Stimulated activated naive CD8-positive, alpha-beta T cell treated with anti-CD3 and anti-CD28 coated beads, Interleukin-15, amount 100 ng/mL, for 72 hours (primary cell): ENCODE measurements at regions not wholly inside any gene's neighbourhood (a gene's known extent, or its start where the extent isn't known, plus 50 kb on each side); places are given as distances from the start of the nearest gene placed in this dataset.
"Not testable (repeated sequence)": the region's sequence is repeated elsewhere in the genome, so short reads cannot be mapped to it uniquely, and the experiment has no call there.

ENCODE experiments used
- ATAC-seq: fragments of 150-1000 bp; cut with Tn5 transposase; 2 replicates; pipeline ENCODE4 v1.10.0; 2021; ENCODE audit warnings: mild to moderate bottlenecking, moderate library complexity
- DNase-seq, 2 donors: peaks; one replicate each; pipeline ENCODE4 v3.0.0; 2021 to 2022
- H3K27ac Mint-ChIP-seq, 2 donors: one replicate each; pipeline ENCODE4 v1.8.0; 2022; ENCODE audit warnings: mild to moderate bottlenecking in 2 of 2, mixed read lengths in 2 of 2, moderate library complexity in 2 of 2
- H3K27me3 Mint-ChIP-seq: one replicate; pipeline ENCODE4 v1.8.0; 2022; ENCODE audit warnings: mixed read lengths
- H3K4me1 Mint-ChIP-seq: one replicate; pipeline ENCODE4 v1.8.0; 2022; ENCODE audit warnings: mild to moderate bottlenecking, mixed read lengths
- H3K4me3 Mint-ChIP-seq, 2 donors: one replicate each; pipeline ENCODE4 v1.8.0; 2022; ENCODE audit warnings: mild to moderate bottlenecking in 2 of 2, mixed read lengths in 2 of 2, moderate library complexity in 1 of 2
- H3K9me3 Mint-ChIP-seq, 2 donors: one replicate each; pipeline ENCODE4 v1.8.0; 2022; ENCODE audit warnings: mixed read lengths in 2 of 2

DNA sequence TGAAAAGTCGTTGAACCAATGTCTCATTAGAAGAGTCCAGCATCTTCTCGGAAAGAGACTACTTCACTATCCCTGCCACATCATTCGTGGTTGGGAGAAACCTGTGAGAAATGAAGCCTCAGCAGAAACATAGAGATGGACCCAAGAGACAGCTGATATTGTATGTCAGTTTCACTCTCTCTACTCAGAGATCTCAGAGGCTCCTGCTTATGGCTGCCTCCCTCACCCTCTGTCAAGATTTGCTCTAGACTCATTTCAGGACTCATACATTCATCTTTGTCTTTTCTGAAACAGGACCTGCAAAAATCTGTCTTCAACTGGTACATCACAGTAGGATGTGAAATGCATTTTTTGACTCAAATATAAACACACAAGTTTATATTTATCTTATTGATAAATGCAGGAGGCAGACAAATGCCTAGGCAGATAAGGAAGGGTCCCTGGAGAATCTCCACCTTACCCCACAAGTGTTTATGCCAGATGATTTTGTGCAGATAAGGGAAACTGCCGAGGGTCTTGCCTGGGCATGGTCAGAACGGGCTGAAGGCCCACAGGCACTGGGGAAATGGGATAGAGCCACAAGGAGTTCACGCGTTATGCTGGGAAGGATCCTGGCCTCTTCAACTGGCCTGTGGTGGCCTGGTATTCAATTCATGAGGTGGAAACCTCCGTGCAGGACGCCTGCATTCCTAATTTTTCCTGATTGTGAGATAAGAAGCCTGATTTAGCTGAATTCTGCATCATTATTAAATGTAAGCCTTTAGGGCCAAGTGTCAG is 1834.0 kb upstream of the PCDH20 start:
- no peaks in the 10 kb centered on the region for H3K4me1 Mint-ChIP-seq
- H3K27me3 Mint-ChIP-seq, result no peaks in the 10 kb centered on the region
- no peak for DNase-seq
- no peak for ATAC-seq
- H3K9me3 Mint-ChIP-seq, result peaks cover 0 to under 1% of the 10 kb centered on the region in 2 donors
- no peak overlapping the region for H3K4me3 Mint-ChIP-seq
- no peak overlapping the region for H3K27ac Mint-ChIP-seq

DNA sequence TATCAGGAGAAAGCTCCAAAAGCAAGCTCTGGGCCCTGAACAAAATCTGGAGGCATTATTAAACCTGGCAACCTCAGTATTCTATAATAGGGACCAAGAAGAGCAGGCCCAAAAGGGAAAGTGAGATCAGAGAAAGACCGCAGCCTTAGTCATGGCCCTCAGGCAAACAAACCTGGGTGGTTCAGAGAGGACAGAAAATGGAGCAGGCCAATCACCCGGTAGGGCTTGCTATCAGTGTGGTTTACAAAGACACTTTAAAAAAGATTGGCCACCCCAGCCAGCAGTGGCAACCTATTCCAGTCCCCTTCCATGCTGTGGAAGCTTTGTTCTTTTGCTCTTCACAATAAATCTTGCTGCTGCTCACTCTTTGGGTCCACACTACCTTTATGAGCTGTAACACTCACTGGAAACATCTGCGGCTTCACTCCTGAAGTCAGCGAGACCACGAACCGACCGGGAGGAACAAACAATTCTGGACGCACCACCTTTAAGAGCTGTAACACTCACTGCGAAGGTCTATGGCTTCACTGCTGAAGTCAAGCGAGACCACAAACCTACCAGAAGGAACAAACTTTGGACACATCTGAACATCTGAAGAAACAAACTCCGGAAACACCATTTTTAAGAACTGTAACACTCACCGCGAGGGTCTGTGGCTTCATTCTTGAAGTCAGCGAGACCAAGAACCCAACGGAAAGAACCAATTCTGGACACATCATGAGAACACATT is 1821.2 kb upstream of the PCDH20 start:
- H3K4me3 Mint-ChIP-seq, H3K27ac Mint-ChIP-seq, H3K27me3 Mint-ChIP-seq, ATAC-seq, DNase-seq, H3K4me1 Mint-ChIP-seq: not testable (repeated sequence)
- peaks cover 7 to 18% of the 10 kb centered on the region in 2 donors for H3K9me3 Mint-ChIP-seq

DNA sequence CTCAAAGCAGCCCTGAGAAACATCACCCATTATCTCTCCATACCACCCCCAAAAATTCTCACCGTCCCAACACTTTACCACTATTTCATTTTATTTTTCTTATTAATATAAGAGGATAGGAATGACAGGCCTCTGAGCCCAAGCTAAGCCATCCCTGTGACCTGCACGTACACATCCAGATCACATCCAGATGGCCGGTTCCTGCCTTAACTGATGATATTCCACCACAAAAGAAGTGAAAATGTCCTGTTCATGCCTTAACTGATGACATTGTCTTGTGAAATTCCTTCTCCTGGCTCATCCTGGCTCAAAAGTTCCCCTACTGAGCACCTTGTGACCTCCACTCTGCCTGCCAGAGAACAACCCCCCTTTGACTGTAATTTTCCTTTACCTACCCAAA is 1802.9 kb upstream of the PCDH20 start:
- H3K27me3 Mint-ChIP-seq, ATAC-seq, H3K4me3 Mint-ChIP-seq, H3K27ac Mint-ChIP-seq, DNase-seq, H3K4me1 Mint-ChIP-seq: not testable (repeated sequence)
- H3K9me3 Mint-ChIP-seq, result peaks cover 15 to 41% of the 10 kb centered on the region in 2 donors

DNA sequence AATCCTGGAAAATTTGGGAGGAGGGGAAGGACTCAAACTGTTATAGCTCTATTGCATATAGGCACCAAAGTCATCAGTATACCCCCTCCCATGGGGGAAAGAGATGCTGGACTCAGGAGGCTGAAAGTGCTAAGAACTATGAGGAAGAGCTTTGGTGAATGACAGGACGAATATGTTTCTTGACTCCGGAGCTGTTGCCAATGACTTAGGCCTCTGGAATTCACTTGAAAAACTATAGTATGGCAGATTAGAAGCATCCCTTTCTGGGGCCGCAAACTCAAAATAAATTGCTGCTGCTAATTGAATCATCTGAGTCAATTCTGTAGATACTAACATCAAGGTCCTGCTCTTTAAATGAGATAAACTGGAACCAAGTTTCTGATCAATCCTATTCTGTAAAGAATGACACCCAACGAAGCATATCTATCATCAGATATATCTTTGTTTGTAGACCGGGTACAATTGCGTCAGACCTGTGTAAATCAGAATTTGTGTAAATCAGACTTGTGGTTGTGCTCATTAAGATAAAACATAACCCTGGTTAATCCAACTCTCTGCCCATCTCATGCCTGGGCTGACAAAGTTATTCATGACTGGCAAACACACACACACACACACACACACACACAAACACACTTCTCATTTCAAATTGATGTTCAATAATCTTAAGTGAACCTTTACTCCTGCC is 1793.8 kb upstream of the PCDH20 start:
- Mint-ChIP-seq H3K27ac (no peak overlapping the region), H3K4me3 (no peak overlapping the region), H3K9me3 (peaks cover 5 to 15% of the 10 kb centered on the region in 2 donors), H3K4me1 (no peaks in the 10 kb centered on the region), H3K27me3 (no peaks in the 10 kb centered on the region)
- DNase-seq, result no peak
- no peak for ATAC-seq

DNA sequence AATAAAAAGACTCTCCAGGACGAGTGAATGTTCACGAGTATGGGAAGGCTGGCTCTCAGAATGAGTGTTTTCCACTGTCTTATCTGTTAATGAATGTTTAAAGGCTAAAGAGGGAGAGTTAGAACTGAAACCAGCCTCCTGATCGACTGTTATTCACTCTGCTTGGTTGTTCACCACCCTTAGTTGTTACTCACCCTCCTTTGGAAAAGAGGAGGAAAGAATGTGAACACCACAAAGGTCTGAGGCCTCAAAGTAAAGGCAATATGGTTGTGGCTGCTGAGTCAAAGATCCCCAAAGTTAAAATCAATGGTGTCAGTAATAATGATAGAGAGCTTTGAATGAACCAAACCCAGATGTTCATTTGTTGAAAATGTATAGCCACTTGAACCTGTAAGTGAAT is 1793.2 kb upstream of the PCDH20 start:
- H3K27me3 Mint-ChIP-seq, result no peaks in the 10 kb centered on the region
- no peak for DNase-seq
- no peak overlapping the region for H3K27ac Mint-ChIP-seq
- ATAC-seq, result no peak
- H3K4me3 Mint-ChIP-seq, result no peak overlapping the region
- H3K9me3 Mint-ChIP-seq, result peaks cover 4 to 8% of the 10 kb centered on the region in 2 donors
- no peaks in the 10 kb centered on the region for H3K4me1 Mint-ChIP-seq

DNA sequence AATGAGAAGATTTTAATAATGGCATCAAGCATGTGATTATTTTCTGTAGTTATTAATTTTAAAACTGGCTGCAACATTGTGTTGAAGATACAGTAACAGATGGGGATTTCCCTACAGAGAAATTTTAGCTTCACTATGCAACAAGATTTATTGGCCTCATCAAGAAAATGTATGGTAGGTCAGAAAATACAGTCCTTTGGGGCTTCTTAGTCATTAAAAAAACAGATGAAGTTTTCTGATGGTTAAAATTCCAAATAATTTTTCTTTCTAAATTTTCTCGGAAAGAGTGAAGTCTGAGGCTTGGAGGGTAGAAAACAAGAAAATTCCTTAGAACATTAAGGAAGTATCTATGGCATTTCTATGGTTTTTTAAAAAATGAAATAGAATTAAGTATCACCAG is 1790.8 kb upstream of the PCDH20 start:
- DNase-seq (no peak), ATAC-seq (no peak)
- no peak overlapping the region for H3K4me3 Mint-ChIP-seq
- H3K9me3 Mint-ChIP-seq, result peaks cover 0 to 4% of the 10 kb centered on the region in 2 donors
- H3K27ac Mint-ChIP-seq, result no peak overlapping the region
- H3K27me3 Mint-ChIP-seq, result no peaks in the 10 kb centered on the region
- no peaks in the 10 kb centered on the region for H3K4me1 Mint-ChIP-seq

DNA sequence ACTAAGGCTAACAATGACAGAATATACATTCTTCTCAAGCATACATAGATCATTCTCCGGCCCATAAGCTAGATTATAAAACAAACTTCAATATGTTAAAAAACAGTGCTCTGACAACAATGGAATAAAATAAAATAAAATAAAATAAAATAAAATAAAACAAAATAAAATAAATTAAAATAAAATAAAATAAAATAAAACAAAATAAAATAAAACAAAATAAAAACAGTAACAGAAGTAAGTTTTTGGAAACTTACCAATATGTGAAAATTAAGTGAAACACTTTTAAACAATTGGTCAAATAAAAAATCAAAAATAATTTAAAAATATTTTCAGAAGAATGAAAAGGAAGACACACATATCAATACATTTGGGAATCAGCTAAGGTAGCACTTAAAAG is 1785.8 kb upstream of the PCDH20 start:
- DNase-seq, result no peak
- Mint-ChIP-seq H3K27ac (no peak overlapping the region), H3K27me3 (no peaks in the 10 kb centered on the region), H3K4me3 (no peak overlapping the region), H3K9me3 (no peaks in the 10 kb centered on the region), H3K4me1 (no peaks in the 10 kb centered on the region)
- no peak for ATAC-seq

DNA sequence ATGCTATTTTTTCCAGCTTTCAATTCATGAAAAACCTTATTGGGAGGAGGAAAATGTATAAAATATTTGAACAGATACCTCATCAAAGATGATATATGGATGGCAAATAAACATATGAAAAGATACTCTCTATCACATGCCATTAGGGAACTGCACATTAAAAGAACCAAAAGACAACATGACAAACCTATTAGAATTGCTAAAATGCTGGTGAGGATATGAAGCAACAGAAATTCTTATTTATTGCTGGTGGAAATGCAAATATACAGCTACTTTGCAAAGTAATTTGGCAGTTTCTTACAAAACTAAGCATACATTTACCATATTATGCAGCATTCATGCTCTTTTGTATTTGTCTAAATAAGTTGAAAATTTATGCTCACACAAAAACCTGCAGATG is 1783.9 kb upstream of the PCDH20 start:
- H3K27ac Mint-ChIP-seq, result no peak overlapping the region
- DNase-seq, result no peak
- no peaks in the 10 kb centered on the region for H3K9me3 Mint-ChIP-seq
- no peak for ATAC-seq
- no peaks in the 10 kb centered on the region for H3K27me3 Mint-ChIP-seq
- H3K4me3 Mint-ChIP-seq, result no peak overlapping the region
- H3K4me1 Mint-ChIP-seq, result no peaks in the 10 kb centered on the region

DNA sequence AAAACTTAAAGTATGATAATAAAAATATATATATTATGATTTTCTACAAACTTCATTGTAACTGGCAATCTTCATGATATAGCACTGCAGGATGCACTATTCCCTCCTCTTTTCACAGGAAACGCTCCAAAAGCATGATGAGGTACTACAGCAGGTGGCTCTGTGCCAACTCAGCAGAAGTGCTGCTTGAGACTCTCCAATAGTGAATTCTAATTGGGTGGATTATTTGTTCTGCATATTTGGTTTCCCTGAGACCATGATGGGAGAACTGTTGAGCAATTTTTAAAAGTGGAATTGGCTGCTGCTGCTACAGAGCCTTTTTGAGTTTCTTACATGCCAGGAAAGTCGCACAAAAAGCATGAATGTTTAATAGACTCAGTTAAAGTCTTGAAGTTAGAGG is 1782.4 kb upstream of the PCDH20 start:
- H3K4me1 Mint-ChIP-seq, result no peaks in the 10 kb centered on the region
- H3K4me3 Mint-ChIP-seq, result no peak overlapping the region
- no peak for ATAC-seq

DNA sequence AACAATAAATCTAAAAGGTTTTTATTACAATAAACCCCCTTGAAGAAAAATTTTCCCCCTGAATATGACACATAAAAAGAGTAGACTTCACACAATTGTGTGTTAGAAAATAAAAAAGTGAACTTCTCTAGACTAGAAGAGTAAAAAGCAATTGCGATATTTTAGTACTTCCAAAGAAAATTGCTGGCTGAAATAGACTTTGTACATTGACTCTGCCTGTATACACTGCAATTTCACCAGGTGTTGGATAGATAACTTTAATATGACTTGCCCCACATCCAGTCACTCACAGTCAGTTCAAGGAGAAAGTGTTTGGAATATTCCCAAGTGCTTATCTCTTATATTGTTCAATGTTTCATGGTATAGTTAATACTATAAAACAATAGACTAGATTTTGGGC is 1780.1 kb upstream of the PCDH20 start:
- H3K27me3 Mint-ChIP-seq, result no peaks in the 10 kb centered on the region
- H3K9me3 Mint-ChIP-seq, result peaks cover 0 to 3% of the 10 kb centered on the region in 2 donors
- H3K4me3 Mint-ChIP-seq, result no peak overlapping the region
- no peak for DNase-seq
- H3K27ac Mint-ChIP-seq, result no peak overlapping the region
- no peak for ATAC-seq
- H3K4me1 Mint-ChIP-seq, result no peaks in the 10 kb centered on the region

More for the DNA sequence above, 1782.4 kb upstream of the PCDH20 start:
- no peaks in the 10 kb centered on the region for H3K9me3 Mint-ChIP-seq
- DNase-seq, result no peak
- no peak overlapping the region for H3K27ac Mint-ChIP-seq
- H3K27me3 Mint-ChIP-seq, result no peaks in the 10 kb centered on the region

DNA sequence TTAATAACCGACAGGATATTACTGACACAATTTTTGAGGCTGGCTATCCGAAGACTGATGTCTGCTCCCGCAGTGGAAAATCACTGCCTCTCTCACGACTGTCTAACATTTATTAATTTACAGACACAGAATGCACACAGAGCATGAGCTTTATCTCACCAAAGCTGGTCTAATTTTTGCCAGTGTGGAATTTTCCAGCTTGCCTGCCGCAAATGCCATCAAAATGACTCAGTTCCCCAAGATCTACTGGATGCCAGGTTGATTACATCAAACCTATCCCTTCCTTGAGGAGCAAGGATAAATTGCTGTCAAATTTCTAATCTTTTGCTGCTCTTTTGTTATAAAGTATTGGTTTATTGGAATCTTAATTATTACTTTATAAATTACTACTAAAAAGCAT is 1775.1 kb upstream of the PCDH20 start:
- no peak overlapping the region for H3K27ac Mint-ChIP-seq
- DNase-seq, result no peak
- no peak for ATAC-seq

DNA sequence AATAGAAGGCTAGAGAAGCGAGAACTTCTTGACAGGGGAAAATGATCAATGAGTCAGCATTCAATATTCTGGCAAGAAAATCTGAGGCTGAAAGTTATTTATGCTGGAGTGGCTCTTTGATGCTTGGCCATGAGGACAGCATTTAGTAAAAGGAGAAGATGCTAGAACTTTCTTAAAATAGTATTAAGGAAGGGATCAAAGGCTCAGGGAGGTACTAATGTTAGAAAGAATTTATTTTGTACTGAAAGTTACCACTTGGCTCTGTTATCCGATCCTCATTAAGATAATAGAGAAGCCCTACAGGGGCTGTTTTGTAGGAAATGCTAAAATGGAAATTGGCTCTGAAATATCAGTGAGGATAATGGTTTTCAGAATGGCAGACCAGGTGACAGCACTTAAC is 1774.6 kb upstream of the PCDH20 start:
- H3K9me3 Mint-ChIP-seq, result peaks cover 5 to 7% of the 10 kb centered on the region in 2 donors
- no peak overlapping the region for H3K4me3 Mint-ChIP-seq
- no peaks in the 10 kb centered on the region for H3K27me3 Mint-ChIP-seq
- no peak for ATAC-seq
- no peak overlapping the region for H3K27ac Mint-ChIP-seq
- H3K4me1 Mint-ChIP-seq, result no peaks in the 10 kb centered on the region
- DNase-seq, result no peak

More for the DNA sequence above, 1775.1 kb upstream of the PCDH20 start:
- no peaks in the 10 kb centered on the region for H3K4me1 Mint-ChIP-seq
- H3K27me3 Mint-ChIP-seq, result no peaks in the 10 kb centered on the region
- H3K9me3 Mint-ChIP-seq, result peaks cover 5 to 7% of the 10 kb centered on the region in 2 donors
- H3K4me3 Mint-ChIP-seq, result no peak overlapping the region

DNA sequence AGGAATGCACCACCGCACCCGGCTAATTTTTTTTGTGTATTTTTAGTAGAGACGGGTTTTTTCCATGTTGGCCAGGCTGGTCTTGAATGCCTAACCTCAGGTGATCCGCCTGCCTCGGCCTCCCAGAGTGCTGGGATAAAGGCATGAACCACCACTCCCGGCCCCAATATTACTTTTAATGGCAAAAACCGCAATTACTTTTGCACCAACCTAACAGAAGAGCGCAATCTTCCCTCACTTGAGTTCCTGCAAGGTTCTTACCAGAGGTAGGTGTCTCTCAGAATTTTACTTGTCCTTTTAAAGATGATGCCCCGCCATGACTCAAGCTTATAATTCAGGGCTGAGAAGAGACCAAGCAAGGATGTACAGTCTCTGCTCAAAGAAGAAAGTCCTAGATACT is 1774.1 kb upstream of the PCDH20 start:
- H3K4me1 Mint-ChIP-seq, result no peaks in the 10 kb centered on the region
- no peak overlapping the region for H3K4me3 Mint-ChIP-seq
- ATAC-seq (no peak), DNase-seq (no peak)
- no peaks in the 10 kb centered on the region for H3K27me3 Mint-ChIP-seq
- H3K9me3 Mint-ChIP-seq, result peaks cover 5 to 7% of the 10 kb centered on the region in 2 donors
- no peak overlapping the region for H3K27ac Mint-ChIP-seq

DNA sequence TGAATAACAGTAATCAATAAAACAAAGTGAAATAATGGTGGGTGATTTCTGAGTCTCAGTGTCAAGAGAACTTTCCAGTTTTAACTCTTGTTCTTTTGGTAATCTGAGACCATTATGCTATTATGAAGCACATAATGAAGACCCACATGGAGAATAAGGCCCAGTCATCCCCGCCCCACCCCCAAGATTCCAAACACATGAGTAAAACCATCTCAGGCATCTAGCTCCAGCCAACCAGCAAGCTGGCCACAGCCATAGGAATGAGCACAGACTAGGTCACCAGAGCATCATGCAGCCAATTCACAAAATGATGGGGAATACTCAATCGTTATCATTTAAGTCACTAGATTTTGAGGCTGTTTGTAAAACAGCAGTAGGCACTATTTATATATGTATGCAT is 1769.0 kb upstream of the PCDH20 start:
- Mint-ChIP-seq H3K27me3 (no peaks in the 10 kb centered on the region), H3K4me3 (no peak overlapping the region), H3K4me1 (no peaks in the 10 kb centered on the region), H3K9me3 (peaks cover 10 to 12% of the 10 kb centered on the region in 2 donors), H3K27ac (no peak overlapping the region)
- ATAC-seq, result no peak
- no peak for DNase-seq

DNA sequence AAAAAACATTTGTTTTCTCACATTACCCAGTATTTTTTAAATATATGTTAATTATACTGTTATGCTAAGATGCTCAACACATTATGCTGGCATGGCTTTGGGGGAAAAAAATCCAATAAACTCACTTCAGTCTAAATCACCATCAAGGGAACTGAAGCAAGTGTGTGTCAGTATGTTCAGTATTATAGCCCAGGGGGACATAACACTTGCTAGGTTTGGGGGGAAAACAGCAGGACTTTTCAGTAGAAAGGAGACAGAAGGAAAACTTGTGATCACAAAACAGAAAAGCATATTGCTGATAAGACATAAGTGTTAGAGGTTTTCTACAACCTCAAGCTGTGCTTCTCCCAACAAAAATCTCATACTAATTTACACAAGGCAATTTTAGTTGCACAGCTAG is 1759.9 kb upstream of the PCDH20 start:
- Mint-ChIP-seq H3K4me1 (no peaks in the 10 kb centered on the region), H3K27ac (no peak overlapping the region), H3K4me3 (no peak overlapping the region), H3K9me3 (peaks cover 7% of the 10 kb centered on the region in 2 donors), H3K27me3 (no peaks in the 10 kb centered on the region)
- DNase-seq, result no peak
- no peak for ATAC-seq
